KMS-11 (cell line): ENCODE measurements at regions not wholly inside any gene's neighbourhood (a gene's known extent, or its start where the extent isn't known, plus 50 kb on each side); places are given as distances from the start of the nearest gene placed in this dataset.

Source experiments
- H2AFZ ChIP-seq: fragments of 200-600 bp; sonication (generic); 2 replicates; pipeline ENCODE4 v1.6.1; 2016; ENCODE audit warnings: antibody characterized with exemption, mixed run types, low read depth
- H3K27ac ChIP-seq: fragments of 200-600 bp; sonication (generic); 2 replicates; pipeline ENCODE4 v1.6.1; 2016; ENCODE audit warnings: mild to moderate bottlenecking, mixed run types
- H3K27me3 ChIP-seq: fragments of 200-600 bp; sonication (generic); 2 replicates; pipeline ENCODE4 v1.6.1; 2017; ENCODE audit warnings: mild to moderate bottlenecking, low read depth, mixed run types, moderate library complexity; ENCODE audit not compliant: insufficient read depth
- H3K36me3 ChIP-seq: fragments of 200-600 bp; sonication (generic); 2 replicates; pipeline ENCODE4 v1.6.1; 2017; ENCODE audit warnings: mild to moderate bottlenecking, mixed run types; ENCODE audit not compliant: insufficient read depth
- H3K4me1 ChIP-seq: fragments of 200-600 bp; sonication (generic); 2 replicates; pipeline ENCODE4 v1.6.1; 2016; ENCODE audit warnings: mild to moderate bottlenecking, low read depth, mixed run types; ENCODE audit not compliant: poor library complexity, severe bottlenecking
- H3K4me2 ChIP-seq: fragments of 200-600 bp; sonication (generic); 2 replicates; pipeline ENCODE4 v1.7.0; 2016; ENCODE audit warnings: mild to moderate bottlenecking, mixed run types
- H3K4me3 ChIP-seq: fragments of 200-600 bp; sonication (generic); IDR thresholded peaks from 2 replicates; pipeline ENCODE4 v1.6.1; 2017; ENCODE audit warnings: low read depth, low read length, mixed read lengths; ENCODE audit not compliant: insufficient read depth
- H3K79me2 ChIP-seq: fragments of 200-600 bp; sonication (generic); 2 replicates; pipeline ENCODE4 v1.6.1; 2016; ENCODE audit warnings: low read depth, mixed run types; ENCODE audit not compliant: insufficient read depth
- H3K9ac ChIP-seq: fragments of 200-600 bp; sonication (generic); 2 replicates; pipeline ENCODE4 v1.6.1; 2016; ENCODE audit warnings: mild to moderate bottlenecking, mixed run types
- H4K20me1 ChIP-seq: fragments of 200-600 bp; sonication (generic); 2 replicates; pipeline ENCODE4 v1.6.1; 2016; ENCODE audit warnings: mild to moderate bottlenecking, mixed run types; ENCODE audit not compliant: insufficient read depth
- TF ChIP-seq, protein P1 (sequence below): fragments of 200-600 bp; sonication (generic); conservative IDR thresholded peaks from 2 replicates; pipeline ENCODE4 v1.6.1; 2017; ENCODE audit warnings: low read depth, mild to moderate bottlenecking, antibody characterized with exemption, low read length, moderate library complexity, mixed read lengths

DNA sequence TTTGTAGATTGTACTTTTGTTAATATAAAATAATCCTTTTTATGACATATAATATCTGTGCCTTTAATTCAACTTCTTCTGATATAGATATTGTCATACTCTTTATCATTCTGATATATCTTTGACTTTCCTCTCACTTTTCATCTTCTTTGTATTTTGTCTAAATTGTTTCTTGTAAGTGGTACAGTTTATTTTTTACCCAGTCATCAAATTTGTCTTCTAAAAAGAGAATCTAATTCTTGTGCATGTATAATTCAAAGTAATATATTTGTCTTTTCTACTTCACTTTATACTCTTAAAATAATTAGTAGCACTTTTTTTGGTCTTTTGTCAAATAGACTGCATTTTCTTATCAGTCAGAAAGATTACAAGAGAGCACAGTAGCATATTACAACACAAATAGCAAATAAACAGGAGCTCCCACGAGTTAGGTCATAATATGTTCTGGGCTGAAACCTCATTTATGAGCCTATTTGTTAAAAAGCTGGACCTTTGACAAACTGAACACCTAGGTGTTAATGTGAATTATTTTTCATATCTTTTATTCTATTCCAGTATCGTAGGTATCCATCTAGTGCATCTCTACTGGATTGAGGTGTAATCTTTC is 379.7 kb upstream of the B3GALT2 start:
- Histone ChIP-seq H2AFZ (no peak overlapping the region), H3K79me2 (no peaks in the 10 kb centered on the region), H3K4me2 (no peak overlapping the region), H3K4me3 (no peak overlapping the region), H3K9ac (no peak overlapping the region), H3K4me1 (peaks cover 26% of the 10 kb centered on the region), H3K36me3 (no peaks in the 10 kb centered on the region), H3K27ac (no peak overlapping the region), H3K27me3 (no peaks in the 10 kb centered on the region), H4K20me1 (no peaks in the 10 kb centered on the region)
- TF ChIP-seq, protein P1, sequence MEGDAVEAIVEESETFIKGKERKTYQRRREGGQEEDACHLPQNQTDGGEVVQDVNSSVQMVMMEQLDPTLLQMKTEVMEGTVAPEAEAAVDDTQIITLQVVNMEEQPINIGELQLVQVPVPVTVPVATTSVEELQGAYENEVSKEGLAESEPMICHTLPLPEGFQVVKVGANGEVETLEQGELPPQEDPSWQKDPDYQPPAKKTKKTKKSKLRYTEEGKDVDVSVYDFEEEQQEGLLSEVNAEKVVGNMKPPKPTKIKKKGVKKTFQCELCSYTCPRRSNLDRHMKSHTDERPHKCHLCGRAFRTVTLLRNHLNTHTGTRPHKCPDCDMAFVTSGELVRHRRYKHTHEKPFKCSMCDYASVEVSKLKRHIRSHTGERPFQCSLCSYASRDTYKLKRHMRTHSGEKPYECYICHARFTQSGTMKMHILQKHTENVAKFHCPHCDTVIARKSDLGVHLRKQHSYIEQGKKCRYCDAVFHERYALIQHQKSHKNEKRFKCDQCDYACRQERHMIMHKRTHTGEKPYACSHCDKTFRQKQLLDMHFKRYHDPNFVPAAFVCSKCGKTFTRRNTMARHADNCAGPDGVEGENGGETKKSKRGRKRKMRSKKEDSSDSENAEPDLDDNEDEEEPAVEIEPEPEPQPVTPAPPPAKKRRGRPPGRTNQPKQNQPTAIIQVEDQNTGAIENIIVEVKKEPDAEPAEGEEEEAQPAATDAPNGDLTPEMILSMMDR, result no peak

DNA sequence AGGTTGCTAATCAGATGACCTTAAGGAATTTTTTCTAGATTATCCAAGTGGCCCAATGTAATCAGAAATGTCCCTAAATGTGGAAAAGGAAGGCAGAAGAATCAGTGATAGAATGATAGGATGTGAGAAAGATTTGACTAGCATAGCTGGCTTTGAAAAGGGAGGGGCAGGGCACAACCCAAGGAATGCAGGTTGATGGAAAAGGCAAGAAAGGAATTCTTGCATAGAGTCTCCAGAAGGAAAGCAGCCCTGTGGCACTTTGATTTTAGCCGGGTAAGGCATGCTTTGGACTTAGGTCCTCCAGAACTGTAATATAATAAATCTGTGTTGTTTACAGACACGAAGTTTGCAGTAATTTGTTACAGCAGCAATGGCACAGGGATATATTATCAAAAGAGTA is 375.7 kb upstream of the B3GALT2 start:
- TF ChIP-seq, protein P1, result no peak
- Histone ChIP-seq H3K27ac (no peak overlapping the region), H3K9ac (no peak overlapping the region), H3K4me2 (no peak overlapping the region), H3K4me3 (no peak overlapping the region), H3K27me3 (no peaks in the 10 kb centered on the region), H4K20me1 (no peaks in the 10 kb centered on the region), H3K36me3 (no peaks in the 10 kb centered on the region), H2AFZ (no peak overlapping the region), H3K79me2 (no peaks in the 10 kb centered on the region), H3K4me1 (no peaks in the 10 kb centered on the region)

DNA sequence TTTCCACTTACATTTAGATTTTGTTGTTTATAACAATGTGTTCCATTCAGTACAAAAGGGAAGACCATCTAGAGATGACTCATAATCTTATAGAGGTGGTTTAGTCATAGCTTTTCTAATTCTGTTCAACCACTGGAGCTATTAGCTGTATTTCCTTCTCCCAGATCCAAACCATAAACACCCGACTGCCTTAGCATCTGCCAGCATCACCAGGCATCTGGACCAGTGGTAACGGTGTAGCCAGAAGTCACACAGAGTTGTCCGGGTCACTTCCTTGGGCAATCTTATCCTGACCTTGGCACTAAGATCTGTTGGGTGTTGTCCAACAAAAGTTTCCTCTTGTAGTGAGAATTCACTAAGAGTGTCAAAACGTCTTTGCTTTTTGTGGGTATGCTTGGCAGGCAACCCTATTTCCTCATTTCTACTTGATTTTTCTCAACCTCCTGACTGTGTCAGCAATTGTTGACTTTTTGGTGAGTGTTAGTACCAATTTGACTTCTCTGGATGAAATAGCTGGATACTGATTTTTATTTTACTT is 372.1 kb upstream of the B3GALT2 start:
- H3K4me3 ChIP-seq, result no peak overlapping the region
- TF ChIP-seq, protein P1, result no peak
- no peaks in the 10 kb centered on the region for H4K20me1 ChIP-seq
- H3K4me2 ChIP-seq, result no peak overlapping the region
- no peak overlapping the region for H3K27ac ChIP-seq
- H2AFZ ChIP-seq, result no peak overlapping the region
- no peaks in the 10 kb centered on the region for H3K36me3 ChIP-seq
- H3K79me2 ChIP-seq, result no peaks in the 10 kb centered on the region
- no peaks in the 10 kb centered on the region for H3K4me1 ChIP-seq
- no peak overlapping the region for H3K9ac ChIP-seq
- H3K27me3 ChIP-seq, result no peaks in the 10 kb centered on the region

DNA sequence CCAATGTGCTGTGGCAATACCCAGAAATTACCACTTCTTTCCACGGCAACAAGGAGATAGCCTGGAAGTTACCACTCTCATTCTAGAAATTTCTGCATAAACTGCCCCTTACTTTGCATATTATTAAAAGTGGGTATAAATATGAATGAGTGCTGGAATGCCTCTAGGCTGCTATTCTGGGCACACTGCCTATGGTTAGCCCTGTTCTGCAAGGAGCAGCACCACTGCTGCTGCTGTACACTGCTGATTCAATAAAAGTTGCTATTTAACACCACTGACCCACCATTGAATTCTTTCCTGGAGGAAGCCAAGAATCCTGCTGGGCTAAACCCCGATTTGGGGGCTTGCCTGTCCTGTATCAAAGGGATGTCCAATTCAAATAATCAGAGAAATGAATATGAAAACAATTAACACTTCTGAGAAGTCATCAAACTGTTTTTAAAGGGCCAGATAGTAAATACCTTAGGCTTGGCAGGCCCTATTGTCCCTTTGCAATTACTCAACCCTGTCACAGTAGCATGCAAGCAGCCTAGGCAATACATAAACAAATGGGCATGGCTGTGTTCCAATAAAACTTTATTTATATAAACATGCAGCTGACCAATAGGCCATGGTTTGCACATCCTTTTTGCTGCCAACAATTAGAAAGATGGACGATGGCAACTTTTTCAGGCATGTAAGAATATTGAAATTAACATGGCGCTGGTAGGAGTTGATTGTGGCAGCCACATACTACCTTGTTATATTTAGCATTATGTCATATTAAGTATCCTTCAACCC is 369.4 kb upstream of the B3GALT2 start:
- TF ChIP-seq, protein P1, result no peak
- H3K4me3 ChIP-seq, result no peak overlapping the region
- no peak overlapping the region for H2AFZ ChIP-seq
- no peaks in the 10 kb centered on the region for H3K79me2 ChIP-seq
- no peak overlapping the region for H3K4me2 ChIP-seq
- H4K20me1 ChIP-seq, result no peaks in the 10 kb centered on the region
- no peaks in the 10 kb centered on the region for H3K36me3 ChIP-seq
- H3K4me1 ChIP-seq, result no peaks in the 10 kb centered on the region
- H3K9ac ChIP-seq, result no peak overlapping the region
- no peak overlapping the region for H3K27ac ChIP-seq
- no peaks in the 10 kb centered on the region for H3K27me3 ChIP-seq
